Femur (tissue), 1 donor: ENCODE measurements at regions not wholly inside any gene's neighbourhood (a gene's known extent, or its start where the extent isn't known, plus 50 kb on each side); places are given as distances from the start of the nearest gene placed in this dataset.

Source experiments
- DNase-seq: peaks from one replicate; pipeline ENCODE4 v3.0.0-alpha.2; 2017

DNA sequence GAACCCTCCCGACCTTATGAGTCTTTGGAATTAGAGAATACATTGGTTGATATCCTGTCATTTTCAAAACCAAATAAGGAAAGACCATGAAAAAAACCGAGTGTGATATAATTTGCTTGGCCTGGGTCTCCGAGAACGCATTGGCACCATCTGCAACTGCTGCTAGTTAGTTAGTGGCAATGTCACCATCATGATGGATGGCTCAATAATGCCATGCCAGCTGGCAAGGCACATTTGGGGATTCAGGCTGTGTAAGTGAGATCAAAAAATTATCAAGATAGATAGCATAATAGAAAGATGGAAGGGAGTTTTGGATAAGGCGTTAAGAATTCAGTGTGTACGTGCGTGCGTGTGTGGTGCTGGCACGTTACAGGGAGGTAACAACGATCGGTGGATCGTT, 134.7 kb upstream of the TCERG1L start:
- no peak for DNase-seq

DNA sequence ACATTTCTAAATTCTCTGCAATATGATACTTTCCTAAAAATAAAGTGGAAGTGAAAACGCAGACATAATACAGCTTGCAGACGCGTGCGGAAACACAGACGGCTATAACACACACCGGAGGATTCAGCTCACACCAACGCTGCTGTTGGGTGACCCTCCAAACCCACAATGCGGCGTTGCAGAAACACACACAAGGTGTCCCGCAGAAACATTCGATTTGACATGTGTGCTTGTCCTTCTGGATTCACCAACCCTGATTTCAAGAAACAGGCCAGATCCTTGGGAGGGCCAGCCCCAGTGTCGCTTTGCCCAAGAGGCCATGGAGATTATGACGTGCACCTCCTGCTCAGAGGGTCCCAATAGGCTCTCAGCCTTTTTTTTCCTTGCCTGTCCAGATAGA, 136.7 kb upstream of the TCERG1L start:
- no peak for DNase-seq

DNA sequence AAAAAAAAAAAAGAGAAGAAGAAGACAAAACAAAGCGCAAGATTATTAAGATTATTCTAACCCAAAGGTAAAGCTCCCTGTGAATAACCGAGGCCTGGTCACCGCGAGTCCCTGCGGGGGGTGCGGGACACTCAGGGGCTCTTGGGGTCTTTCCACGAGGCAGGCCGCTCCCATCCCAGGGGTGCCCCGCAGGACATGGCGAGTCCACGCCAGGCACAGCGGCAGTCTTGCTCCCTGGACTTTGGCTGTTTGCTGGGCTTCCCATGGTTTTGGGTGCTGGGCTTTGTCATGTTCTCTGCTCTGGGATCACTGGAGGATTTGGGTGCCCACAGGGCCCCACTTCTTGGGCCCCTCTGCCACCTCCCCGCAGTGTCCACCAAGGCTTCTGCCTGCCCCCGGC, 137.4 kb upstream of the TCERG1L start:
- no peak for DNase-seq

DNA sequence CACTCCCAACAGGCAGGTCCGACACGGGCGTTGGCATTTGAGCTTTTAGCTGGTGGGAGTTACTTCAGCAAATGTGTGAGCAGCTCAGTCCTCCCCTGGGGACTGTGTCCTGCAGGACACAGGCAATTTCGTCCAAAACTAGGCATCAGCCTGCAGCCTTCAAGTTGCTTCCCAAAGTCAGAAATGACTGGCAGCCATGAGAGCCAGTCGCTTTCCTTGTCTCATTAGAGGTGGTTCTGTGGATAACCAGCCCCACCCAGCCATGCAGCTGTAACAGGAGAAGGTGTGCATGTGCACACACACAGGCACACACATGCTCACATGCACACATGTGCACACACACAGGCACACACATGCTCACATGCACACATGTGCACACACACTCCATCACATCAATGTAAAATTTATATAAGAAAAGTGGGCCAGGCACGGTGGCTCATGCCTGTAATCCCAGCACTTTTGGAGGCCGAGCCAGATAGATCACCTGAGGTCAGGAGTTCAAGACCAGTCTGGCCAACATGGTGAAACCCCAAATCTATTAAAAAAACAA, 138.8 kb upstream of the TCERG1L start:
- no peak for DNase-seq

DNA sequence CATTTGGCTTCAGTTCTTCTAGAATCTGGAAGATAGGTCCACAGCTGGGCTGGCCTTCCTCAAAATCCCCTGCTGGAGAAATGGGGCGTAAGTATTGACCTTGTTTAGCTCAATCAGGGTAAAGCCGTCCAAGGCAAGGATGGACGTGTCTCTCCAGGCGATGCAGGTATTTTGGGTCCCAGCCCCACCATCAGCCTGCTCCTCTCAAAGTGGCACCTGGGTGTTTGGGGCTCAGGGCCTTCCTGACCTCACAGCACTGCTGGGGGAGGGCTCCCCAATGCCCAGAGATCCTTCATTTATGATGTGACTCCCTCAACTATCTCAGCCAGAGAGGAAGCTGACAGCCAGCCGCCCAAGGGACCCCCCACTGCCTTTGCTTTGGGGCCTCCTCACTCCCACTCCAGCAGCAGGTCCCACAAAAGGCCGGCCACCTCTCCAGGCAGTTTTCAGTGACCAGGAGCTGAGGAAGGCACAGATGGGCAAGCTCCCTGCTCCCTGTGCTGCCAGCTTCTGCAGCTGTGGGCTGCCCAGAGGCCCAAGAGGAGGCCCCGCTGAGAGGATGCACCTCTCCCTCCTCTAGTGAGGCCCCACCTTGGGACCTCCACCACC, 140.0 kb upstream of the TCERG1L start:
- no peak for DNase-seq

DNA sequence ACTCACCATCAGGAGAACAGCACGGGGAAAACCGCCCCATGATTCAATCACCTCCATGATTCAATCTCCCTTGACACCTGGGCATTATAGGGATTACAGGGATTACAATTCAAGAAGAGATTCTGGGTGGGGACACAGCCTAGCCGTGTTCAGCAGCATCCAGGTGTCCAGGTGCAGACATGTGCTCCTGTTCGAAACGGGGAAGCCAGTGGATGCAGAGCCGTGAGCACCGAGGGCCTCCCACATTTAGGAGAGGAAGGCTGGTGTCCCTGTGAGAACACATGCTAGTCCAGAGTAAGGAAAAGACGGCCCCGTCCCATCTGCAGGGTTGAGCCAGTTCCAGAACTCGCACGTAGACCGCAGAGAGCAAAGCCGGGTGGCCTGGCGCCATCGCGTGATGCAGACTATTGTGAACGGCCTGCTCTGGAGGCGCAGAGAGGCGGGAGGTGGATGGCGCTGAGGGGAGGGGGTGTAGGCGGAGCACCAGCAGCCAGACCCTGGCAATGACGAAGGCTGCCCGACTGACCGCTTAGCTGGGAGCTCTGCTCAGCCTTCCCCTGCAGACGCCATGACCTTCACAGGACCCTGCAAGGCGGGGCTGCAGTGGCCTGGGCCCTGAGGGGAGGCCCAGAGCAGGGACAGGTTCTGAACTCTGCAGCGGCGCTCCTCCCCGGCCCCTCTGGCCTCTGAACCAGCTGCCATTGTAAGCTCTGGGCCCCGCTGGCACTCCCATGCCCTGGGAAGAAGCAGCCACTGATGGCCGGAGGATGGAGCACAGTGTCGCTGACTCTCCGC, 141.6 kb upstream of the TCERG1L start:
- DNase-seq = peak; percentile 88

DNA sequence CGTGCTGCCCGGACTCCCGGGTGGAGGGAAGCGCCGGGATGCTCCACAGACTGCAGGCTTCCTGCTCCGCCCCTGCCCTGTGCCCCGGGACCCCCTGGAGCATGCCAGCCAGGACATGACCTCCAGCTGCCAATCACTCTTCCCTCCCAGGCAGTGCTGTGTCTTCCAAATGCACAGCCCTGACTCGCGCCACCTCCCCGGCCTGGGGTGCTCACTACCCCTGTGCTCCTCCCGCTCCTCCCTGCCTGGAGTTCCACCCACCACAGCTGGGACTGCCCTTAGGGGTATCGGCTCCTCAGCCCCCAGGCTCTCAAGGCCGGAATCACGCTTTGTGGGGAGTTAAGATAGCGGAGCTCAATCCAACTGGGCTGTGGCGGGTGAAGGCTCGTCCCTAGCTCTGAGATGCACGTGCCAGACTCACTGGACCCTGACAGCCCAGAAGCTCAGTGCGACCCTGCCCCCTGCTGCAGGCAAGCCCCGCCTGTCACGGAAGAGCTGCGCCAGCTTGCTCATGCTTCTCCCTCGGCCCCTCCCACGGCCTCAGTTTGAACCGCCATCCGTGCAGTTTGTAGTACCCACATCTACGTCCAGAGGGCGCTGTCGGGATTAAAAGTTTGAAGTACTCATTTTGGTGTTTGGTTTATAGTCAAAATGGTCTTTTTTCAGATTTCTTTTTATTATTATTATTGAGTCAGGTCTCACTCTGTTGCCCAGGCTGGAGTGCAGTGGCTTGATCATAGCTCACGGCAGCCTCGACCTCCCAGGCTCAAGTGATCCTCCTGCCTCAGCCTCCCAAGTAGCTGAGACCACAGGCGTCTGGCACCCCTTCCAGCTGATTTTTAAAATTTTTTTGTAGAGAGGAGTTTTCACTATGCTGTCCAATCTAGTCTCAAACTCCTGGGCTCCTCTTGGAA, 142.5 kb upstream of the TCERG1L start:
- DNase-seq = peak; percentile 91

DNA sequence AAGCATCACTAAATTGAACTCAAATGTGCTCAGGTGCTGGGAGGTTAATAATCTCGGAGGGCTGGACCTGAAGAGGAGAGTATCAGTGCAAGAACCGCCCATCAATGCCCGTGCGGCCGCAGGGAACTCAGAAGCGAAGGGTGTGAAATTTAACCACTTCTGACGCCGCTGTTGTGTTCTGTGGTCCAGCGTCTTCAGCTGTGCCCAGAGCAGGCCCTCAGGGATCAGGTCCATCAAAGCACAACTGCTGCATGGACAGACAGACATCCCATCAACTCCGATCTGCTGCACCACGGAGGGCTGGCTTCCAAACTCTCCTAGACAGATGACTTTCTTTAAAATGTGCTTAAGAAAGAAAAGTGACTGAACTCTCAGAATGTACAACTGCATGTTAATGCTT, 144.9 kb upstream of the TCERG1L start:
- no peak for DNase-seq

DNA sequence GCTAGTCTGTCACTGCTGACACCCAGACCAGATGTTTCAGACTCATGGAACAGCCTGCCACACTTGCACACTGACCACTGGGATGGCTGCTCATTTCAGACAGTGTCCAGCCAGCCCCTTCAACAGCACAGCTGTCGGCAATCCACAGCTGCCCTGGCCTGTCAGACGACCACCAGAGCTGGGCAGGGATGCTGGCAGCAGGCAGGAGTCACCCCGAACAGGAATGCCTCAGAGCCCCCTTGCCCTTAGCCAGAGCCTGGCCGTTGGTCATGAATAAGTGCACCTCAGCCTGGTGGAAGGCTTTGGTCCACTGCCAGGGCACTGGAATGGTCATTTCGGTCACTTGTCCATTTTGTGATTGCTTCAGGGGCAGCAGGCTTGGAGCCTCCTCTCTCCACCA, 149.6 kb upstream of the TCERG1L start:
- DNase-seq = no peak

DNA sequence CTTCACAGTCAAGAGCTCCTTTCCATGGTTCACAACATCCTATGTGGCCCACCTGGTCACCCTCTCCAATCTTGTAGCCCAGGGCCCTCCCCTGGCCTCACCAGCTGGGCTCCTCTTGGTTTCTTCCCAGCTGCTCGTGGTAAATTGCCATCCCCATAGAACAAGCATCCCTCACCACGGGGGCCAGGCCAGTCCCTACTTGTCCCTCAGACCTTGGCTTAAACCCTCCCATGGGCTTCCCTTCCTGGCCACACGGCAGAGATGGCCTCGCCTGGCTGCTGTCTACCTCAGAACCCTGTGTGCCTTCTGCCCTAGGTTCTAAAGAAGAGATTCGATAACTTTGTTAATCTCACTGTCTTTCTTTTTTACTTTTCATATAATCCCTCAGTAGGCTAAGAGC, 153.3 kb upstream of the TCERG1L start:
- DNase-seq = no peak

DNA sequence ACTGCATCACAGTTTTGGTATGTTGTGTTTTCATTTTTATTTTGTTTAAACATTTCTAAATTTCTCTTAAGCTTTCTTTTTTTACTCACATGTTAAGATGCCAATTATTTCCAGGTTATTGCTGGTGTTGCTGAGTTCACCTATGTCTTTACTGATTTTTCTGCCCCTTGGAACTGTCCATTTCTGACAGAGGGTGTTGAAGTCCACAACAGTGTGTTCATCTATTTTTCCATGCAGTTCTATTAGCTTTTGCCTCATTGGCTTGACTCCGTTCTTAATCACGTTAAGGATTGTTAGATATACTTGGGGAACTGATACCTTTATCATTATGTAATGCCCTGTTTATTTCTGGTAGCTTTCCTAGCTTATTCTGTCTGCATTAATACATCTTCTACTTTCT, 158.0 kb upstream of the TCERG1L start:
- DNase-seq = no peak

DNA sequence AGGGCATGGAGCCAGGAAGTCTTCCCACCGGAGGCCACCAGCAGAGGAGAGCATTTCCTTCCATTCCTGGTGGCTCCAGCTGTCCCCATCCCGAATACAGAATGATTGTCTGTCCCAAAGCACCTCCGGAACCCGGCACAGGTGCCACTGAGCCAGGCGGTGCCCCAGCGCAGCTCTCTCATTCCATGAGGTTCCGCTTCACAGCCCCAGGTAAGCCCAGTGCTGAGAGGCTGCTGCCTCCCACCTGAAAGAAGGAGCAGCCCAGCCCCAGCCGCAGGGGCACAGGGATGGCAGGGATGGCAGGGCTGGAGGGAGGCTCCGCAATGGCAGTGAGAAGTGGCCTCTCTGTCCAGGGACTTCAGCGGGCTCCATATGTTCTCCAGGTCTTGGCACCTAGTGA, 162.1 kb upstream of the TCERG1L start:
- no peak for DNase-seq

DNA sequence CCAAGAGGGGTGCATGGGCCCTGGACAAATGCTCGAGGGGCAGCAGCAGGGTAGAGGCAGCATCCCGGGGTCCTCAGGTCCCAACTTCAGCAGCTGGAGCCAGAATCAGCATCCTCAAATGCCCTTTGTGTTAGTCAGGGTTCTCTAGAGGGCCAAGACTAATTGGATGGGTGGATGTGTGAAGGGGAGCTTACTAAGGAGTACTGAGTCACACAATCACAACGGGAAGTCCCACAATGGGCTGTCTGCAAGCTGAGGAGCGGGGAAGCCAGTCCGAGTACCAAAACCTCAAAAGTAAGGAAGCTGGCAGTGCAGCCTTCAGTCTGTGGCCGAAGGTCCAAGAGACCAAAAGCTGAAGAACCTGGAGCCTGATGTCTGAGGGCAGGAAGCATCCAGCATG, 162.9 kb upstream of the TCERG1L start:
- no peak for DNase-seq

DNA sequence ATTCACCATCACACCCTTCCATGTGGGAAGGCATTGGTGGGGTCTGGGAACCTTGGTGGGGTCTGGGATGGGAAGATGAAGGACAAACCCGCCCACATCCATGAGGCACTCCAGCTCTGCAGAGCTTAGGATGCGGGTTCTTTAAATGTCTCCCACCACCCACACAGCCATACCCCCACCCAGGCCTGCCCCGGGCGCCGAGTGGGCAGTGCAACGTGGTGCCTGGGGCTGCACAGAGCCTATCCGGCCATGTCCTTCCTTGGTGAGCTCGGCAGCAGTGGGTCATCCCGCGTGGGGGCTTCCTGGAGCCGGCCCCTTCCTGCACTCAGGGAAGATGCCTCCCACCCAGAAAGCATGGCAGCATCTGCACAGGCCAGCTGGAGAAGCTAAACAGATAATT, 163.5 kb upstream of the TCERG1L start:
- no peak for DNase-seq

DNA sequence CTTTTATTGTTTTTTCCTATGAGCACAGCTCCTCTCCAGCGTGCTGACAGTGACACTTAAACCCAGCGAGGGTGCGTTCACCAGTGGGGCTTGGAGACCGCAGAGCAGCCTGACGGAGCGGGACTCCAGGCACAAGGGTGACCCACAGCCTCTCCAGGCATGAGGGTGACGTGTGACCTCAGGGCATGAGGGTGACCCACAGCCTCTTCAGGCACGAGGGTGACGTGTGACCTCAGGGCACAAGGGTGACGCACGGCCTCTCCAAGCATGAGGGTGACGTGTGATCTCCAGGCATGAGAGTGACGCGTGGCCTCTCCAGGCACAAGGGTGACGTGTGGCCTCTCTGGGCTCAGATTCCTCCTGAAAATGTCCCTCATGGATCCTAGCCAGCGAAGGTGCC, 164.3 kb upstream of the TCERG1L start:
- no peak for DNase-seq

DNA sequence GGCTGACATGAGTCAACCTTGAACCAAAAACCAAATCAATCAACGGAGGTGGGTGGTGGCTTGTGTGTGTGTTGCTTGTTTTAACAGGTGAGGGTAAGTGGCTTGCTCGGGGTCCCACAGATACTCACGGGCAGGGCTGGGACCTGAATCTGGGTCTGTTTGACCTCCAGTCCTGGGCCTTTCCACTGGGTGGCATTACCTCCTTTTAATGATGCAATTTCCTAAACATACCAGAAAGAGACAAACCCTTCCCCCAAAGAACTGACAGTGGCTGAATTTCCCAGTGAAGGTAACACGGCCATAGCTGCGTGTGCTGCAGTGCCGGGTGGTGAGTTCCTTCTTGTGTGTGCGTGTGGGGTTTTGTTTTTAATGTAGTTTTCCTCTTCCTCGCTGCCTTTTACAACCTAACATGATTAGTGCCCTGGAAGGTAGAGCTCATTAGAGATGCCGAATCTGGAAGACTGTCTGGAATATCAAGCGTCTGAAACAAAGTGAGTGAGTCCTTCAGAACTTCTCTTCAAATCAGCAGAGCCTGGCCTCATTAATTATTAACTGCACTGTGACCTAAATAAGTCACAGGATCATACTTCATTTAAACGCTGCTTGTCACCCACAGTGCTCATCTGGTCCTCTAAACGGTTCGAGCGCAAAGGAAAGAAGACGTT, 166.1 kb upstream of the TCERG1L start:
- no peak for DNase-seq

DNA sequence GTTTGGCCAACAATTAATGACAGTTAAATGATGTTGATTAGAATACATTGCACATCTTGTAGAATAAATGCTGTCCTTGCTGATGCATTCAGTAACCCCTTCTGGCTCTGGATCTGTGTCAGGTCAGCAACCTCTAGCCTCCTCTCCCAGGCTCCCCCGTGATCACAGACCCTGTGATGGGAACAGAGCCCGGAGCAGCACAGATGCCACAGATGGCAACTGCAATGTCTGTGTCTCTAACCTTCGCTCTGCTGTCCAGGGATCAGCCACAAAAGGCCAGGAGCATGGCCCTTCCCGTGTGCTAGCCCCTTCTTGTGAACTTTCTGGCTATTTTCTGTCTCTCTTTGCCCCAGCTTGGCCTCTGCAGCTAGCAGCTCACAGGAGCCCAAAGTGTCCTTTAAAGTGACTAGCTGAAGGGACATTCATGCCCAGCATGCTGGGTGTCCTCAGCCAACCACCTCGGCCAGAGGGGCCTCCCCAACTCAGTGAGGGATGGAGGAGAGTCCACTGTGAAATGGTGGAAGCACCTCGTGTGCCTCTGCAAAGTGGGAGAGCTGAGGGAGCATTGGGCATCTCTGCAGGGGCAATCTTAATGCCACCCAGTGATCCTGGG, 167.0 kb upstream of the TCERG1L start:
- DNase-seq = no peak

DNA sequence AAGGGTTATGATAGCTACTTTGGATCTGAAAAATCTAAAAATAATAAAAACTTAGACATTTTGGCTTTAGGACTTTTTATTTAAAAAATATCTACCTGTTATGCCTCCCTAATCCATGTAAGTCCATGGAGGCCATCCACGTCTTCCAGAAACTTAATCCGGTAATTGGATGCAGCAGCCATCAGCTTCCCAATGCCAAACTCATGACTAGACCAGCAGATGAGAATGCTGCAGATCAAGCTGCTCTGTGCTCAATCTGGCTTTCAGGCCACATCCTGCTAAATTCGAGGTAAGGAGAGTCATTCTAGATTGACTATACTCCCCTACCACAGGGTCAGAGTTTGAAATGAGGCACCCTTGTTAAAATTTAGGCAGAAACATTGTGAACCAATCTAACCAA, 168.5 kb upstream of the TCERG1L start:
- DNase-seq = no peak

DNA sequence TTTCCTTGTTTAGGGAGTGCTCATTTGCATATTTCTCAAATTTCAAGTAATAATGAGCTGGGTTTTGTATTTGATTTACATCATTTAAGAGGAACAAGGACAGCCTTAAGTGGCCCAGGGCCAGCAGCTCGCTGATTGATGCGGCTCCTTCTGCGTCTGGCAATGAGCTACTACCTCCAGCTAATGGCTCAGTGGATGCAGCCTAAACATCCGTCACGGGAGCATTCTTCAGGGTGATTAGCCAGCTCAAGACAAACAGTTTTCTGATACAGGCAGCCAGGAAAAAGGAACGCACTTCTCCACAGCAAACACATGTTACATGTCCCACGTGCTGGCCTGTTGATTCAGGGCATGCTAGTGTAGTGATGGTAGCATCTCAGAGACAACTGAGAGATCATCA, 169.3 kb upstream of the TCERG1L start:
- DNase-seq = no peak

DNA sequence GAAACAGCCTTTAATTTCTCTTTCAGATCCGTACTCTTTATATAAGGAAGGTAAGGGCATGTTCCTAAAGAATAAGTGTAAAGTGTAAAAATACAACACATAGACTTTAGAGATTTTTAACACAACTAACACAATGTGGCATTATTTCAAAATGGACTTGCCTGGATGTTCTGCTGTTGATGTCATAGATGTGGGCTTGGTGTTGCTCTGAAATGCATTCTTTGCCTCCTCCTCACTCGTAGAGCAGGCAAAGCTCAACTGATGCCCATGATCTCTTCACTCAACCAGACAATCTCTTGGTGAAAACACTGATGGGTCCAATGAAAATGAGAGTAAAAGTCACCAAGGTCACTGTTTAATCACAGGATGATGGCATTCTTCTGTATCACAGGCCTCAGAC, 174.2 kb upstream of the TCERG1L start:
- no peak for DNase-seq

DNA sequence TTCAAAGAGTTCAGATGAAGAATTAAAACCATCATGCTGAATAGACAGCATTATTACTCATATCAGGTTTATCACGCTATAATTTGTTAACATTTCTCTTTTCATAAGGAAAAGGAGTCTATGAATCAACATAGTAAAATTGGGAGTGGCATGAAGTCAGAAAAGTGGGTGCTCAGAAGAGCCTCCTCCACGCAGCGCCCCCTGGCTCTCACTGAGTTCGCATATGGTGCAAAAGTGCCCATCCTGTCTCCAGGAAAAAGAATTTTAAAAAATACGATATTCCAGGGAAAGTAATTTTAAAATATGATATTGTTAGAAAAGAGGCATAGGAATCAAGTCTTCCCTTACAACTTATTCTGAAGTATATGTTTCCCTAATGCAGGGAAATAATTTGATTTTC, 176.3 kb upstream of the TCERG1L start:
- no peak for DNase-seq

DNA sequence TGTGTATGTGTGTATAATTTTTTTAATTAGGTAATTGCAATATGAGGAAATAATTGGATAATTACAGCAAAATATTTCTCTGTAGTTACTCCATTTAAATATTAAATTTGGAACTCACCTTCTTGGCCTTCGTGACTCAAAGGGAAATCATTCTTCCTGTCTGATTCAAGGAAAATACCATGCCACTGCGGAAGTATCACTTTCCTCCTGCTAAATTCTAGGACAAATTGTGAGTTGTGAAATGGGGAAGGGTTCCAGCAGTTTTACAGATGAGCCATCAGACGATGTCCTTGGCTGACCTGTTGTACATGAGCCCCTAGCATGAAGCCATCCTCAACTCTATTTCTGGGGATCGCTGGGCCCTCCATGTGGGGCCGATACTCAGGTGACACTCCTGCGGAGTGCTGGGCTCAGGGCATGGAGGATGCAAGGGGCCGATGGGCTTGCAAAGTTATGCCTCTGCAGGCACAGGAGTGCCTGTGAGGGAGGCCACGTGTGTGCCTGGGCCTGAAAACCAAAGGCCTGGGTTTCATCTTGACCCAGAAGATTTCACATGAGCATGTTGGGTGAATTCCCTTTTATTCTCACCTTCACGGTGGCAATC, 179.6 kb upstream of the TCERG1L start:
- no peak for DNase-seq
